ENCODE measurements at regions not wholly inside any gene's neighbourhood (a gene's known extent, or its start where the extent isn't known, plus 50 kb on each side); places are given as distances from the start of the nearest gene placed in this dataset.

DNA sequence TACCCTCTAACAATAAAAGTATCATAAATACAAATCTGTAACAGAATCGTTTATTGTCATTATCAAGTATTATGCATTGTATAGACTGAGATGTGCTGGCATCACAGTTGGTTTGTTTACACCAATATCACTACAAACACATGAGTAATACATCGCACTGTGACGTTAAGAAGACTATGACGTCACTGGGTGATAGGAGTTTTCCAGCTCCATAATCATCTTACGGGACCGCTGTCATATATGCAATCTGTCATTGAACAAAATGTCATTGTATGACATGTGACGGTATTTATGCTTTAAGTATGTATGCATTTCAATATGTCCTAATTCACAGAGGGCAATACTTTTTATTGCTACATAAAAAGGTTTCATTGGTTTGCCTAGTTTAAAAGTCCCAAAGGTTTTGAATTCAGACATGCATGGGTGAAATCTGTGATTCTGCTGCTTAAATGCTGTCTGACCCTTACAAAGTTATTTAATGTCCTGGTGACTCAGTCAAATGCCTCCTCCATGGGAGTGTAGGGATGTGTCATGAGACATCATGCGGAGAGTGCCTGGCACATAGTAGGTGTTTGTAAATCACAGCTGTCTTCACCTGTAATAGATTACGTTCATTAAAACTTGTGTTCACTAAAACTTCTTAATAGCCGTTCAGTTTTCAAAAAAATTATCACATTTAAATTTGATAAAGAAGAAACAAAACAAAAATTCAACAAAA is 160.7 kb upstream of the PDE10A start:
- Histone ChIP-seq H3K27me3 (replicated peaks; ENCODE audit: control insufficient read depth, insufficient read depth, low read length) (no peaks in the 10 kb centered on the region), H3K4me3 (replicated peaks; ENCODE audit: low read depth, low read length) (no peak overlapping the region), H3K36me3 (ENCODE audit: control insufficient read depth, insufficient read depth, low read length) (no peaks in the 10 kb centered on the region)
- DNase-seq (ENCODE audit: extremely low read depth, insufficient read length), result no peak
- TF ChIP-seq, protein P1, sequence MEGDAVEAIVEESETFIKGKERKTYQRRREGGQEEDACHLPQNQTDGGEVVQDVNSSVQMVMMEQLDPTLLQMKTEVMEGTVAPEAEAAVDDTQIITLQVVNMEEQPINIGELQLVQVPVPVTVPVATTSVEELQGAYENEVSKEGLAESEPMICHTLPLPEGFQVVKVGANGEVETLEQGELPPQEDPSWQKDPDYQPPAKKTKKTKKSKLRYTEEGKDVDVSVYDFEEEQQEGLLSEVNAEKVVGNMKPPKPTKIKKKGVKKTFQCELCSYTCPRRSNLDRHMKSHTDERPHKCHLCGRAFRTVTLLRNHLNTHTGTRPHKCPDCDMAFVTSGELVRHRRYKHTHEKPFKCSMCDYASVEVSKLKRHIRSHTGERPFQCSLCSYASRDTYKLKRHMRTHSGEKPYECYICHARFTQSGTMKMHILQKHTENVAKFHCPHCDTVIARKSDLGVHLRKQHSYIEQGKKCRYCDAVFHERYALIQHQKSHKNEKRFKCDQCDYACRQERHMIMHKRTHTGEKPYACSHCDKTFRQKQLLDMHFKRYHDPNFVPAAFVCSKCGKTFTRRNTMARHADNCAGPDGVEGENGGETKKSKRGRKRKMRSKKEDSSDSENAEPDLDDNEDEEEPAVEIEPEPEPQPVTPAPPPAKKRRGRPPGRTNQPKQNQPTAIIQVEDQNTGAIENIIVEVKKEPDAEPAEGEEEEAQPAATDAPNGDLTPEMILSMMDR (IDR thresholded peaks at IDR 0.05; ENCODE audit: insufficient read depth, low read length, poor library complexity, severe bottlenecking), result no peak

DNA sequence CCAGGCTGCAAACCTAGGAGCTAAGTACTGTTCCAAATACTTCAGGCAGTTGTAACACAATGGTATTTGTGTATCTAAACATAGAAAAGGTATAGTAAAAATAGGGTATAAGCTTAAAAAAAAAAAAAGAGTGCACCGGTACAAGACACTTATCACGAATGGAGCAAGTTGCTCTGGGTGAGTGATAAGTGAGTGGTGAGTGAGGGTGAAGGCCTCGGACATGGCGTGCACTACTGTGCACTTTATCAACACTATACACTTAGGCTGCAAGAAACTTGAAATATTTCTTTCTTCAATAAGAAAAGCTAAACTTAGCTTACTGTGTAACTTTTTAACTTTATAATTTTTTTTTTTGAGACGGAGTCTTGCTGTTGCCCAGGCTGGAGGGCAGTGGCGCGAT is 159.5 kb upstream of the PDE10A start:
- TF ChIP-seq, protein P1 (IDR thresholded peaks at IDR 0.05; ENCODE audit: insufficient read depth, low read length, poor library complexity, severe bottlenecking), result no peak
- Histone ChIP-seq H3K4me3 (replicated peaks; ENCODE audit: low read depth, low read length) (no peak overlapping the region), H3K36me3 (ENCODE audit: control insufficient read depth, insufficient read depth, low read length) (no peaks in the 10 kb centered on the region), H3K27me3 (replicated peaks; ENCODE audit: control insufficient read depth, insufficient read depth, low read length) (no peaks in the 10 kb centered on the region)
- DNase-seq (ENCODE audit: extremely low read depth, insufficient read length), result no peak

GRCh38 chr6:165821754-165822153 is 158.7 kb upstream of the PDE10A start:
- no peaks in the 10 kb centered on the region for H3K36me3 ChIP-seq (ENCODE audit: control insufficient read depth, insufficient read depth, low read length)
- TF ChIP-seq, protein P1 (IDR thresholded peaks at IDR 0.05; ENCODE audit: insufficient read depth, low read length, poor library complexity, severe bottlenecking), result no peak
- no peaks in the 10 kb centered on the region for H3K27me3 ChIP-seq (replicated peaks; ENCODE audit: control insufficient read depth, insufficient read depth, low read length)
- DNase-seq (ENCODE audit: extremely low read depth, insufficient read length), result no peak
- H3K4me3 ChIP-seq (replicated peaks; ENCODE audit: low read depth, low read length), result no peak overlapping the region

GRCh38 chr6:165820934-165821333 is 157.9 kb upstream of the PDE10A start:
- H3K27me3 ChIP-seq (replicated peaks; ENCODE audit: control insufficient read depth, insufficient read depth, low read length), result no peaks in the 10 kb centered on the region
- no peaks in the 10 kb centered on the region for H3K36me3 ChIP-seq (ENCODE audit: control insufficient read depth, insufficient read depth, low read length)
- H3K4me3 ChIP-seq (replicated peaks; ENCODE audit: low read depth, low read length), result no peak overlapping the region
- DNase-seq (ENCODE audit: extremely low read depth, insufficient read length), result no peak
- TF ChIP-seq, protein P1 (IDR thresholded peaks at IDR 0.05; ENCODE audit: insufficient read depth, low read length, poor library complexity, severe bottlenecking), result no peak

DNA sequence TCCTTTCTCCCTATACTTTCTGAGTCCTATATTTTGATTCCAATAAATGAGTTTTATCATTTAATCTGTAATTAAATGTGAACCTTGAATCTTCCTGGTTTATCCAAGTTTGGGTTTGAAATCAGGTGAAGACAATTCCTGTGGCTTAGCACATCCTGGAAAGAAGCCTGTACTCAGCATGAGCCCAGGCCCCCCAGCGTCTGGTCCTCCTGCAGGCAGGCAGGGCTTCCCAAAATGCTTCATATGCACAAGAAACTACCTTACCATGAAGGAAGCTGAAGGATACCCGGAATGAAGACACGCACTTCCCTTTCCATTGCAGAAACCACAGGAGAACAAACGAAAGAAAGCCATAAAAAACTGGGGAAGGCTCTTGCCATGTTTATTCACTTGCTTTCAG is 157.4 kb upstream of the PDE10A start:
- H3K27me3 ChIP-seq (replicated peaks; ENCODE audit: control insufficient read depth, insufficient read depth, low read length), result no peaks in the 10 kb centered on the region

More for the DNA sequence above, 157.4 kb upstream of the PDE10A start:
- TF ChIP-seq, protein P1 (IDR thresholded peaks at IDR 0.05; ENCODE audit: insufficient read depth, low read length, poor library complexity, severe bottlenecking), result no peak
- DNase-seq (ENCODE audit: extremely low read depth, insufficient read length), result no peak
- Histone ChIP-seq H3K4me3 (replicated peaks; ENCODE audit: low read depth, low read length) (no peak overlapping the region), H3K36me3 (ENCODE audit: control insufficient read depth, insufficient read depth, low read length) (no peaks in the 10 kb centered on the region)
